HepG2 (cell line): ENCODE measurements at regions not wholly inside any gene's neighbourhood (a gene's known extent, or its start where the extent isn't known, plus 50 kb on each side); places are given as distances from the start of the nearest gene placed in this dataset.

Source experiments
- ATAC-seq: fragments of 200-7000 bp; cut with Tn5 transposase; 3 replicates; pipeline ENCODE4 v1.9.1; 2020; ENCODE audit warnings: mild to moderate bottlenecking, moderate library complexity
- BruUV-seq: library from RNA; stranded (reverse); fragments of 400-500 nt; replicated peaks from 2 replicates; lab custom pipeline; 2021; lab: Mats Ljungman, UMichigan
- CTCF ChIA-PET: fragments of 300-600 bp; formaldehyde crosslinking; extraction: SDS; loops from one replicate; lab custom pipeline; 2021; ENCODE audit warnings: low total read pairs, inconsistent platforms, low intra/inter-chr PET ratio; lab: Yijun Ruan, JAX
- POLR2A ChIA-PET: fragments of 350-600 bp; sonication (Branson Sonifier 250); formaldehyde crosslinking; loops from one replicate; lab custom pipeline; 2020; ENCODE audit warnings: antibody characterized with exemption, inconsistent platforms; lab: Yijun Ruan, JAX
- DNase-seq: peaks from one replicate; pipeline ENCODE4 v3.0.0-alpha.2; 2015; ENCODE audit warnings: low spot score
- FAIRE-seq: peaks from 3 replicates; lab custom pipeline; 2011; peaks lifted over from hg19 to GRCh38; lab: Jason Lieb, UNC
- H2AFZ ChIP-seq: one replicate; pipeline ENCODE4 v1.6.1; 2011; ENCODE audit warnings: low read length, inconsistent platforms
- H3K27ac ChIP-seq: fragments of 300-600 bp; 3 replicates; pipeline ENCODE4 v1.8.0; 2011; ENCODE audit warnings: mixed run types, mild to moderate bottlenecking, mixed read lengths, low read length, inconsistent platforms; ENCODE audit not compliant: insufficient read depth; ENCODE audit errors: extremely low read length
- H3K27me3 ChIP-seq, 2 experiments: fragments of 200-600 bp in 1 of 2; 2 replicates in 1 of 2; 3 replicates in 1 of 2; pipeline versions ENCODE4 v1.6.0 to v1.8.0; 2011; ENCODE audit warnings: low read length in 2 of 2, mild to moderate bottlenecking in 2 of 2, moderate library complexity in 2 of 2, inconsistent platforms in 1 of 2; ENCODE audit not compliant: insufficient read depth in 2 of 2, control insufficient read depth in 1 of 2
- H3K36me3 ChIP-seq, 2 experiments: fragments of 200-600 bp in 1 of 2; replicated peaks in 1 of 2; 2 replicates in 1 of 2; 3 replicates in 1 of 2; pipeline versions ENCODE4 v1.5.1 to v1.8.0; 2011; ENCODE audit warnings: low read length in 2 of 2, inconsistent platforms in 1 of 2; ENCODE audit not compliant: insufficient read depth in 2 of 2, control insufficient read depth in 1 of 2
- H3K4me1 ChIP-seq: 2 replicates; pipeline ENCODE4 v1.5.1; 2012; ENCODE audit warnings: low read length, inconsistent platforms; ENCODE audit not compliant: insufficient read depth
- H3K4me2 ChIP-seq: 2 replicates; pipeline ENCODE4 v1.6.0; 2011; ENCODE audit warnings: low read depth, low read length, inconsistent platforms
- H3K4me3 ChIP-seq, 3 experiments: fragments of 200-600 bp in 1 of 3; sonication (generic), shearing (Covaris generic) in 1 of 3; replicated peaks in 1 of 3; 2 replicates each; pipeline ENCODE4 v1.5.1; 2011 to 2016; ENCODE audit warnings: low read length in 3 of 3, inconsistent platforms in 2 of 3, low read depth in 2 of 3, mild to moderate bottlenecking in 2 of 3, control low read depth in 1 of 3, mixed read lengths in 1 of 3; ENCODE audit not compliant: insufficient read depth in 1 of 3
- H3K79me2 ChIP-seq: one replicate; pipeline ENCODE4 v1.6.1; 2011; ENCODE audit warnings: low read length, inconsistent platforms; ENCODE audit not compliant: insufficient read depth
- H3K9ac ChIP-seq: 2 replicates; pipeline ENCODE4 v1.6.0; 2011; ENCODE audit warnings: mild to moderate bottlenecking, low read depth, low read length, inconsistent platforms; ENCODE audit not compliant: insufficient read depth
- H3K9me3 ChIP-seq: 2 replicates; pipeline ENCODE4 v1.5.1; 2012; ENCODE audit warnings: mild to moderate bottlenecking, low read length
- H4K20me1 ChIP-seq: 2 replicates; pipeline ENCODE4 v1.6.0; 2011; ENCODE audit warnings: inconsistent platforms, mild to moderate bottlenecking, low read length, moderate library complexity; ENCODE audit not compliant: insufficient read depth
- CEBPG ChIP-seq: IDR thresholded peaks from 2 replicates; pipeline ENCODE4 v1.6.1; 2016
- EP300 ChIP-seq, 3 experiments: sonication (generic) in 1 of 3; formaldehyde crosslinking in 1 of 3; IDR thresholded peaks; 2 replicates each; pipeline versions ENCODE4 v1.5.1 to v1.6.1; 2011 to 2020; ENCODE audit warnings: low read depth in 2 of 3, low read length in 2 of 3, borderline replicate concordance in 1 of 3, improper control_type of control experiment in 1 of 3, mild to moderate bottlenecking in 1 of 3, missing genetic modification reagents in 1 of 3, moderate library complexity in 1 of 3
- FOXA1 ChIP-seq, 2 experiments: fragments of 450-650 bp in 1 of 2; sonication (generic) in 1 of 2; formaldehyde crosslinking in 1 of 2; IDR thresholded peaks; 2 replicates each; pipeline versions ENCODE4 v1.4.0 to v1.6.1; 2016 to 2020; ENCODE audit warnings: missing genetic modification reagents in 1 of 2
- MAFK ChIP-seq, 2 experiments: IDR thresholded peaks in 1 of 2; conservative IDR thresholded peaks in 1 of 2; 2 replicates each; pipeline ENCODE4 v1.6.1; 2011; ENCODE audit warnings: improper control_type of control experiment in 2 of 2, low read length in 2 of 2
- SOX6 ChIP-seq, 2 experiments: fragments of 450-650 bp in 1 of 2; sonication (generic) in 1 of 2; formaldehyde crosslinking in 1 of 2; IDR thresholded peaks; 2 replicates each; pipeline versions ENCODE4 v1.4.0 to v1.6.1; 2017 to 2020; ENCODE audit warnings: antibody characterized with exemption in 1 of 2, mild to moderate bottlenecking in 1 of 2, missing genetic modification reagents in 1 of 2
- ZNF292 ChIP-seq: sonication (generic); formaldehyde crosslinking; IDR thresholded peaks from 2 replicates; pipeline ENCODE4 v1.8.1; 2022; ENCODE audit warnings: mild to moderate bottlenecking, low read depth, missing genetic modification reagents, borderline replicate concordance
- ZNF33A ChIP-seq: sonication (generic); formaldehyde crosslinking; IDR thresholded peaks from 2 replicates; pipeline ENCODE4 v1.5.1; 2020; ENCODE audit warnings: missing genetic modification reagents, mild to moderate bottlenecking, moderate library complexity, borderline replicate concordance
- ZNF558 ChIP-seq: sonication (generic); formaldehyde crosslinking; IDR thresholded peaks from 2 replicates; pipeline ENCODE4 v1.9.0; 2022; ENCODE audit warnings: mild to moderate bottlenecking, missing genetic modification reagents, borderline replicate concordance
- WGBS: methylation state at CpG from one replicate; pipeline ENCODE4 v1.1.6; 2017; ENCODE audit warnings: low lambda C conversion rate; 5-methylcytosine and 5-hydroxymethylcytosine counted together
- in situ Hi-C: cut with HindIII; loops from 2 replicates; pipeline ENCODE4 v1.10.0; 2017; ENCODE audit warnings: low pct_unique_long_range_greater_than_20kb; ENCODE audit not compliant: extremely low pct_ligation_motif_present
- intact Hi-C: fragments of 100-400 bp; cut with micrococcal nuclease; formaldehyde crosslinking; loops from one replicate; pipeline ENCODE4 v1.10.0; 2022; ENCODE audit not compliant: unreplicated experiment
- TF ChIP-seq, protein P1 (sequence below), 2 experiments: sonication (generic) in 1 of 2; formaldehyde crosslinking in 1 of 2; IDR thresholded peaks; 2 replicates each; pipeline versions ENCODE4 v1.4.0 to v1.6.1; 2016 to 2020; ENCODE audit warnings: borderline replicate concordance in 1 of 2, low read depth in 1 of 2, mild to moderate bottlenecking in 1 of 2, missing genetic modification reagents in 1 of 2
- TF ChIP-seq, protein P2 (sequence below): sonication (generic); formaldehyde crosslinking; IDR thresholded peaks from one replicate; pipeline ENCODE4 v1.5.1; 2020; ENCODE audit warnings: mild to moderate bottlenecking, missing genetic modification reagents; ENCODE audit errors: not compliant biosample characterization

DNA sequence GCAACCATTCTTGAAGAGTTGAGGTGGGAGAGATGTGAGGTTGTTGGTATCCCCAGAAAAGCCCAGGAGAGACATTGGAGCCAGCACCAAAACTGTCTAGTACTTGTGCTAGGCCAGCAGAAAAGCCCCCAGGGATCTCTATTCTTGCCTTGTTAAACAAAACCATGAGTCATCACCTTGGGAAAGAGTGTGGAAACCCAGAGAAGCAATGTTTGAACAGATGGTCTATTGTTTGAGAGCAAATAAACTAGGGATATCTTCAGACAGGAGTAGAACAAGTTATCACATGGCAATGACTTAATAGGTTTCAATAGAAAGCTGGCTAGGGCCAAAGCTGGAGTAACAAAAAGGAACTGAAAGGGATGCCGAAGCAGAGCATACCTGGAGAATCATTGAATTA lies 195.7 kb upstream of the CASK start:
- no peak overlapping the region for H2AFZ ChIP-seq
- in situ Hi-C loops (no loop called here), intact Hi-C loops (no loop called here)
- no peaks in the 10 kb centered on the region for H4K20me1 ChIP-seq
- no peak overlapping the region for H3K4me2 ChIP-seq
- ChIA-PET POLR2A (no interaction called here), CTCF (no interaction called here)
- WGBS: 44% methylated on average over 1 of the region's 1 CpG
- no peaks in the 10 kb centered on the region for H3K9me3 ChIP-seq
- H3K27ac ChIP-seq: no peak overlapping the region
- no peaks in the 10 kb centered on the region for H3K27me3 ChIP-seq
- no peaks in the 10 kb centered on the region for H3K79me2 ChIP-seq
- no peak overlapping the region for H3K9ac ChIP-seq
- DNase-seq (peak; percentile 81), FAIRE-seq (peak; percentile 55), ATAC-seq (peak; percentile 57)
- no peaks in the 10 kb centered on the region for H3K4me1 ChIP-seq
- no TSS peak for BruUV-seq
- no peak overlapping the region for H3K4me3 ChIP-seq
- H3K36me3 ChIP-seq: no peaks in the 10 kb centered on the region
- TF ChIP-seq ZNF33A (CRISPR knock-in tag) (no peak), CEBPG (CRISPR knock-in tag) (0 out of 2 replicates have a peak, but pooled peaks have one; percentile 6), MAFK (conservative IDR thresholded peaks at IDR 0.05 in 1 of 2, IDR thresholded peaks at IDR 0.05 in 1 of 2; ENCODE audit: low read length in 2 of 2) (peak; percentile 33 to 50; a peak in 3 of 4 replicates), ZNF292 (CRISPR knock-in tag) (no peak), EP300 (IDR thresholded peaks at IDR 0.05; ENCODE audit: low read depth in 2 of 2, low read length in 2 of 2) (0 out of 4 replicates have a peak, but pooled peaks of 1 of the 2 experiments have one; percentile 14), EP300 (CRISPR knock-in tag; IDR thresholded peaks at IDR 0.05; ENCODE audit: borderline replicate concordance) (no peak), FOXA1 (IDR thresholded peaks at IDR 0.05) (no peak), FOXA1 (CRISPR knock-in tag; IDR thresholded peaks at IDR 0.05) (0 out of 2 replicates have a peak, but pooled peaks have one; percentile 7), ZNF558 (CRISPR knock-in tag) (no peak), SOX6 (IDR thresholded peaks at IDR 0.05) (no peak), SOX6 (CRISPR knock-in tag; IDR thresholded peaks at IDR 0.05) (peak; percentile 49)
- TF ChIP-seq, protein P1, sequence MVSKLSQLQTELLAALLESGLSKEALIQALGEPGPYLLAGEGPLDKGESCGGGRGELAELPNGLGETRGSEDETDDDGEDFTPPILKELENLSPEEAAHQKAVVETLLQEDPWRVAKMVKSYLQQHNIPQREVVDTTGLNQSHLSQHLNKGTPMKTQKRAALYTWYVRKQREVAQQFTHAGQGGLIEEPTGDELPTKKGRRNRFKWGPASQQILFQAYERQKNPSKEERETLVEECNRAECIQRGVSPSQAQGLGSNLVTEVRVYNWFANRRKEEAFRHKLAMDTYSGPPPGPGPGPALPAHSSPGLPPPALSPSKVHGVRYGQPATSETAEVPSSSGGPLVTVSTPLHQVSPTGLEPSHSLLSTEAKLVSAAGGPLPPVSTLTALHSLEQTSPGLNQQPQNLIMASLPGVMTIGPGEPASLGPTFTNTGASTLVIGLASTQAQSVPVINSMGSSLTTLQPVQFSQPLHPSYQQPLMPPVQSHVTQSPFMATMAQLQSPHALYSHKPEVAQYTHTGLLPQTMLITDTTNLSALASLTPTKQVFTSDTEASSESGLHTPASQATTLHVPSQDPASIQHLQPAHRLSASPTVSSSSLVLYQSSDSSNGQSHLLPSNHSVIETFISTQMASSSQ (IDR thresholded peaks at IDR 0.05; ENCODE audit: low read depth): no peak
- TF ChIP-seq, protein P1 (CRISPR knock-in tag; IDR thresholded peaks at IDR 0.05; ENCODE audit: borderline replicate concordance): no peak
- TF ChIP-seq, protein P2, sequence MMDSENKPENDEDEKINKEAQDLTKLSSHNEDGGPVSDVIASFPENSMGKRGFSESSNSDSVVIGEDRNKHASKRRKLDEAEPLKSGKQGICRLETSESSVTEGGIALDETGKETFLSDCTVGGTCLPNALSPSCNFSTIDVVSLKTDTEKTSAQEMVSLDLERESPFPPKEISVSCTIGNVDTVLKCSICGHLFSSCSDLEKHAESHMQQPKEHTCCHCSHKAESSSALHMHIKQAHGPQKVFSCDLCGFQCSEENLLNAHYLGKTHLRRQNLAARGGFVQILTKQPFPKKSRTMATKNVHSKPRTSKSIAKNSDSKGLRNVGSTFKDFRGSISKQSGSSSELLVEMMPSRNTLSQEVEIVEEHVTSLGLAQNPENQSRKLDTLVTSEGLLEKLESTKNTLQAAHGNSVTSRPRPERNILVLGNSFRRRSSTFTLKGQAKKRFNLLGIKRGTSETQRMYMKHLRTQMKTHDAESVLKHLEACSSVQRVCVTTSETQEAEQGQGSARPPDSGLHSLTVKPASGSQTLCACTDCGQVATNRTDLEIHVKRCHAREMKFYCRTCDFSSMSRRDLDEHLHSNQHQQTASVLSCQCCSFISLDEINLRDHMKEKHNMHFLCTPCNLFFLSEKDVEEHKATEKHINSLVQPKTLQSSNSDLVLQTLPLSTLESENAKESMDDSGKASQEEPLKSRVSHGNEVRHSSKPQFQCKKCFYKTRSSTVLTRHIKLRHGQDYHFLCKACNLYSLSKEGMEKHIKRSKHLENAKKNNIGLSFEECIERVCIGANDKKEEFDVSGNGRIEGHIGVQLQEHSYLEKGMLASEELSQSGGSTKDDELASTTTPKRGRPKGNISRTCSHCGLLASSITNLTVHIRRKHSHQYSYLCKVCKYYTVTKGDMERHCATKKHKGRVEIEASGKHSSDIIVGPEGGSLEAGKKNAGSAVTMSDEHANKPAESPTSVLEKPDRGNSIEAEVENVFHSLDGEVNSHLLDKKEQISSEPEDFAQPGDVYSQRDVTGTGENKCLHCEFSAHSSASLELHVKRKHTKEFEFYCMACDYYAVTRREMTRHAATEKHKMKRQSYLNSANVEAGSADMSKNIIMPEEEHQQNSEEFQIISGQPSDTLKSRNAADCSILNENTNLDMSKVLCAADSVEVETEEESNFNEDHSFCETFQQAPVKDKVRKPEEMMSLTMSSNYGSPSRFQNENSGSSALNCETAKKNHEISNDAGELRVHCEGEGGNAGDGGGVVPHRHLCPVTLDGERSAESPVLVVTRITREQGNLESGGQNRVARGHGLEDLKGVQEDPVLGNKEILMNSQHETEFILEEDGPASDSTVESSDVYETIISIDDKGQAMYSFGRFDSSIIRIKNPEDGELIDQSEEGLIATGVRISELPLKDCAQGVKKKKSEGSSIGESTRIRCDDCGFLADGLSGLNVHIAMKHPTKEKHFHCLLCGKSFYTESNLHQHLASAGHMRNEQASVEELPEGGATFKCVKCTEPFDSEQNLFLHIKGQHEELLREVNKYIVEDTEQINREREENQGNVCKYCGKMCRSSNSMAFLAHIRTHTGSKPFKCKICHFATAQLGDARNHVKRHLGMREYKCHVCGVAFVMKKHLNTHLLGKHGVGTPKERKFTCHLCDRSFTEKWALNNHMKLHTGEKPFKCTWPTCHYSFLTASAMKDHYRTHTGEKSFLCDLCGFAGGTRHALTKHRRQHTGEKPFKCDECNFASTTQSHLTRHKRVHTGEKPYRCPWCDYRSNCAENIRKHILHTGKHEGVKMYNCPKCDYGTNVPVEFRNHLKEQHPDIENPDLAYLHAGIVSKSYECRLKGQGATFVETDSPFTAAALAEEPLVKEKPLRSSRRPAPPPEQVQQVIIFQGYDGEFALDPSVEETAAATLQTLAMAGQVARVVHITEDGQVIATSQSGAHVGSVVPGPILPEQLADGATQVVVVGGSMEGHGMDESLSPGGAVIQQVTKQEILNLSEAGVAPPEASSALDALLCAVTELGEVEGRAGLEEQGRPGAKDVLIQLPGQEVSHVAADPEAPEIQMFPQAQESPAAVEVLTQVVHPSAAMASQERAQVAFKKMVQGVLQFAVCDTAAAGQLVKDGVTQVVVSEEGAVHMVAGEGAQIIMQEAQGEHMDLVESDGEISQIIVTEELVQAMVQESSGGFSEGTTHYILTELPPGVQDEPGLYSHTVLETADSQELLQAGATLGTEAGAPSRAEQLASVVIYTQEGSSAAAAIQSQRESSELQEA (CRISPR knock-in tag): no peak
